ENCODE measurements at regions not wholly inside any gene's neighbourhood (a gene's known extent, or its start where the extent isn't known, plus 50 kb on each side); places are given as distances from the start of the nearest gene placed in this dataset.

DNA sequence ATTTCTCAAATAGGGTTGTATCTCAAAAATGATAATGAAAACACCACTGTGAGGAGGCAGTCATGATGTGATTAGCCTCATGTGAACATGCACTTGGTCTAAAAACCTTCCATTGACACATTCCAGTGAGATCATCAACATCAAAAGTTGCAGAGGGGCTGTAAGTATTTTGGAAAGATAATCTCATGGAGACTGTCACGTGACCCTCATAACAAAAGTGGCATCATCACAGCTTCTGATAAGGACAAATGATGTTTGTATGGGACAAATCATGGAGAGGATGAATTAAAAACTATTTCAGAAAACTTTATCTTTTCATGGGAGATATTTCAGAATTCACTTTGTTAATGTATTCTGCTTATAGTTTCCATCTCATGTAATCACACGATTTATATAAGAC lies 203.1 kb upstream of the NDN start:
- no peak overlapping the region for H3K27ac Mint-ChIP-seq
- H3K36me3 ChIP-seq (ENCODE audit: insufficient read depth, low read length): no peaks in the 10 kb centered on the region
- no peak overlapping the region for H3K4me3 ChIP-seq (ENCODE audit: low read length in 2 of 2)
- H3K27me3 Mint-ChIP-seq: no peaks in the 10 kb centered on the region
- H3K4me3 Mint-ChIP-seq: no peak overlapping the region
- H3K4me1 ChIP-seq (ENCODE audit: insufficient read depth, low read length): no peaks in the 10 kb centered on the region
- ChIA-PET CTCF (ENCODE audit: partially characterized antibody) (no interaction called here), POLR2A (ENCODE audit: partially characterized antibody) (no interaction called here)
- intact Hi-C loops (cut with micrococcal nuclease): no loop called here
- no peaks in the 10 kb centered on the region for H3K36me3 Mint-ChIP-seq
- no peaks in the 10 kb centered on the region for H3K27me3 ChIP-seq (ENCODE audit: insufficient read depth, low read length)
- no peaks in the 10 kb centered on the region for H3K9me3 ChIP-seq (ENCODE audit: control insufficient read depth in 1 of 2, low read length in 2 of 2)
- H3K4me1 Mint-ChIP-seq: no peaks in the 10 kb centered on the region
- no peak overlapping the region for H3K27ac ChIP-seq (ENCODE audit: low read depth, low read length)
- peaks cover 2 to 18% (median 13%) of the 10 kb centered on the region in 8 donors for H3K9me3 Mint-ChIP-seq
- no peak for DNase-seq

DNA sequence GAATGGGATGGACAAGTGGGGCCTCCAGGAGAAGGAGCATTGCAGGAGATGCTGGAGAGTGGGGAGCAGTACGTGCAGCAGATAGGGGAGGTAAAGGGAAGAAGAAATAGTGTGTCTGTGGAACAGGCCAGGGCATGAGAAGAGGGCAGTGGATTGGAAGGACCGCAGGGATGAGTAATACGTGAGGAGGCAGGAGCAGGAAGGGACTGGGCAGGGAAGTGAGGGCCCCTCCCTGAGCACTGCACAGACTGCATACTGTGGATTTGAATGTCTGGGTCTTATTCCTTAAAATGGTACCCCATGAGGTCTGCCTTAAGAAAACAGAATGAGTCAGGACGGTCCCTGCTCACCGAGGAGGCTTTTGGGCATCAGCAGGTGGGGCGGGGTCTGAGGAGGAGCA lies 210.0 kb upstream of the NDN start:
- no peak overlapping the region for H3K27ac ChIP-seq (ENCODE audit: low read depth, low read length)
- ChIA-PET CTCF (ENCODE audit: partially characterized antibody) (no interaction called here), POLR2A (ENCODE audit: partially characterized antibody) (no interaction called here)
- H3K4me3 ChIP-seq (ENCODE audit: low read length in 2 of 2): no peak overlapping the region
- intact Hi-C loops (cut with micrococcal nuclease): no loop called here
- no peaks in the 10 kb centered on the region for H3K9me3 ChIP-seq (ENCODE audit: control insufficient read depth in 1 of 2, low read length in 2 of 2)
- Mint-ChIP-seq H3K4me1 (peaks cover 0 to 4% (median 0%) of the 10 kb centered on the region in 4 donors), H3K36me3 (peaks cover 0 to 3% of the 10 kb centered on the region in 2 donors), H3K9me3 (peaks cover 5 to 22% (median 11%) of the 10 kb centered on the region in 8 donors), H3K4me3 (no peak overlapping the region), H3K27ac (no peak overlapping the region), H3K27me3 (peaks cover 0 to 2% of the 10 kb centered on the region in 2 donors)
- H3K27me3 ChIP-seq (ENCODE audit: insufficient read depth, low read length): no peaks in the 10 kb centered on the region
- no peak for DNase-seq
- no peaks in the 10 kb centered on the region for H3K36me3 ChIP-seq (ENCODE audit: insufficient read depth, low read length)
- no peaks in the 10 kb centered on the region for H3K4me1 ChIP-seq (ENCODE audit: insufficient read depth, low read length)

DNA sequence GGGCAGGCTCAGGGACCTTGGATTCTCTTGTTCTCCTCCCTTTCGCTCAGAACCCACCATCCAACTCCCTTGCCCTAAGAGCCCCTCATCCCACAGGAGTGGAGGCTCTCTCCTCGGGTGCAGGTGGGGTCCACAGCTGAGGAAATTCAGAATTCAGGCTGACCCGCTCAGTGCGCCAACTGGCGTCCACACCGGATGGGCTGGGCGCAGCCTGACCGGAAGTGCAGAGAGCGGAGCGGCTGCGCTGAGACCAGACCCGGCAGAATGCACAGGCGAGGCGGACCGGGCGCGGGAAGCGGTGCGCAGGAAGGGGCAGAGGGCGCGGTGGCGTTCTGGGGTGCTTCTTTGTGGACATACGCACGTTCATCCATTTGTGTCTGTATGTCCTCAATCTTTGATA lies 210.4 kb upstream of the NDN start:
- POLR2A ChIA-PET (ENCODE audit: partially characterized antibody): no interaction called here
- Histone ChIP-seq H3K27ac (ENCODE audit: low read depth, low read length) (no peak overlapping the region), H3K4me3 (ENCODE audit: low read length in 2 of 2) (no peak overlapping the region), H3K27me3 (ENCODE audit: insufficient read depth, low read length) (no peaks in the 10 kb centered on the region), H3K4me1 (ENCODE audit: insufficient read depth, low read length) (no peaks in the 10 kb centered on the region), H3K36me3 (ENCODE audit: insufficient read depth, low read length) (no peaks in the 10 kb centered on the region), H3K9me3 (ENCODE audit: control insufficient read depth in 1 of 2, low read length in 2 of 2) (no peaks in the 10 kb centered on the region)
- H3K4me3 Mint-ChIP-seq: no peak overlapping the region
- H3K4me1 Mint-ChIP-seq: peaks cover 0 to 4% (median 0%) of the 10 kb centered on the region in 4 donors
- CTCF ChIA-PET (ENCODE audit: partially characterized antibody): no interaction called here
- H3K27ac Mint-ChIP-seq: no peak overlapping the region
- peaks cover 0 to 3% of the 10 kb centered on the region in 2 donors for H3K36me3 Mint-ChIP-seq
- peaks cover 5 to 26% (median 12%) of the 10 kb centered on the region in 8 donors for H3K9me3 Mint-ChIP-seq
- intact Hi-C loops (cut with micrococcal nuclease): no loop called here
- DNase-seq: no peak
- peaks cover 0 to 2% of the 10 kb centered on the region in 2 donors for H3K27me3 Mint-ChIP-seq

DNA sequence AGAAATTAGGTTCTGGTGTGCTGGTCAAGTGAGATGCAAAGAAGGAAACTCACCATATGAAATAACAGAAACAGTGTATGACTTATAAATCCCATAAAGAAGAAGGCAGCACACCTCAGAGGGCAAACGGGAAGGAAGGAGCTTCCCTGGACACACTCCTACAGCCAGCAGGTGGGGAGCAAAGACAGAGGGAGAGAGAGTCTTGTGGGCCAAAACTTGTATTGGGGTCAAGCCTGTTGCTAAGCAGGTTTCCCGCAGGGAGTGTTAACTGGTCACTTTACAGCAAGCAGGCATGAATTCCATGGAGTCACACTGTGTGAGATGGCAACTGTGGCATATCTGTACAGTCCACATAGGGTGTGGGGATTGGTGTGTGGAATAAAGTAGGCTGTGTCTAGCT lies 222.9 kb upstream of the NDN start:
- Histone ChIP-seq H3K4me1 (ENCODE audit: insufficient read depth, low read length) (no peaks in the 10 kb centered on the region), H3K9me3 (ENCODE audit: control insufficient read depth in 1 of 2, low read length in 2 of 2) (no peaks in the 10 kb centered on the region), H3K27me3 (ENCODE audit: insufficient read depth, low read length) (no peaks in the 10 kb centered on the region), H3K36me3 (ENCODE audit: insufficient read depth, low read length) (no peaks in the 10 kb centered on the region), H3K27ac (ENCODE audit: low read depth, low read length) (no peak overlapping the region), H3K4me3 (ENCODE audit: low read length in 2 of 2) (no peak overlapping the region)
- H3K9me3 Mint-ChIP-seq: peaks cover 0 to 9% (median 3%) of the 10 kb centered on the region in 8 donors
- H3K4me1 Mint-ChIP-seq: no peaks in the 10 kb centered on the region
- ChIA-PET CTCF (ENCODE audit: partially characterized antibody) (no interaction called here), POLR2A (ENCODE audit: partially characterized antibody) (no interaction called here)
- H3K27me3 Mint-ChIP-seq: no peaks in the 10 kb centered on the region
- no peak overlapping the region for H3K27ac Mint-ChIP-seq
- DNase-seq: no peak
- intact Hi-C loops (cut with micrococcal nuclease): no loop called here
- no peak overlapping the region for H3K4me3 Mint-ChIP-seq
- no peaks in the 10 kb centered on the region for H3K36me3 Mint-ChIP-seq

DNA sequence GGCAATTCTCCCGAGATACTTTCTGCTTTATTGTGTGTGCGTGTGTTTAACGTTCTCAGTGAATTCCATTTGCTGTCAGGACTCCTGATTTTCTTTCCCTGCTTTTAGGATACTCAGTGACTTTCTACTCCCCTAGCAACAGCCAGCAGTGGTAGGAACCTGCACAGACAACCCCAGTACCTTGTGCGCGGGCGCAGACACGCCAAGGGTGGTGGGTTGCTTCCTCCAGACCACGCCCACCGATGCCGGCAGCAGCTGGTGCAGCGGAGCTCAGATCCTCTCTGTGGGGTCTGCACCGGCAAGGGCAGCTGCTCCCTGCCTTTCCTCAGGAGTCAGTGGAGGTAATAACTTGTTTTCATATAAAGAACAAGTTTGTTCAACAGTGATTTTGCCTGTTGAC lies 225.1 kb upstream of the NDN start:
- no peaks in the 10 kb centered on the region for H3K4me1 ChIP-seq (ENCODE audit: insufficient read depth, low read length)
- no peak for DNase-seq
- Mint-ChIP-seq H3K4me3 (no peak overlapping the region), H3K27me3 (no peaks in the 10 kb centered on the region), H3K36me3 (no peaks in the 10 kb centered on the region), H3K4me1 (no peaks in the 10 kb centered on the region), H3K27ac (no peak overlapping the region), H3K9me3 (peaks cover 0 to 11% (median 3%) of the 10 kb centered on the region in 8 donors)
- intact Hi-C loops (cut with micrococcal nuclease): no loop called here
- H3K9me3 ChIP-seq (ENCODE audit: control insufficient read depth in 1 of 2, low read length in 2 of 2): no peaks in the 10 kb centered on the region
- H3K27me3 ChIP-seq (ENCODE audit: insufficient read depth, low read length): no peaks in the 10 kb centered on the region
- no peaks in the 10 kb centered on the region for H3K36me3 ChIP-seq (ENCODE audit: insufficient read depth, low read length)
- CTCF ChIA-PET (ENCODE audit: partially characterized antibody): no interaction called here
- no peak overlapping the region for H3K4me3 ChIP-seq (ENCODE audit: low read length in 2 of 2)
- H3K27ac ChIP-seq (ENCODE audit: low read depth, low read length): no peak overlapping the region
- POLR2A ChIA-PET (ENCODE audit: partially characterized antibody): no interaction called here

DNA sequence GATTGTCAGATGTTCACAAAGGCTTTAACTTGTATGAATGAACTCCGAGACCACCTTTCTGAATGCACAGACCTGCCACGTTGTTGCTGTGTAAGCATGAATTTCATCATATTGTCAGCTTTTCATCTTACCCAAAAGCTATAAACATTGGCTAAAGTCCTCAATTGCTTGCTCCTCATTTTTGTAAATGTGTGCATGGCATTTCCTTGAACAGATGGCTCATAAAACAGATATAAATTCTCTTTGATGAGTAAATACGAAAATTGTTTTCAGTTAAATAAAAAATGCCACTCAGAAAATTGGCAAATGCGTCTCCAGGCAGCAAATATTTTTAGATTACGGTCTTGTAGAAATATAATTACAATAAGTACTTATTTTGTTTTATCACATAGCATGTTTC lies 226.0 kb upstream of the NDN start:
- intact Hi-C loops (cut with micrococcal nuclease): no loop called here
- Histone ChIP-seq H3K4me3 (ENCODE audit: low read length in 2 of 2) (no peak overlapping the region), H3K4me1 (ENCODE audit: insufficient read depth, low read length) (no peaks in the 10 kb centered on the region), H3K9me3 (ENCODE audit: control insufficient read depth in 1 of 2, low read length in 2 of 2) (no peaks in the 10 kb centered on the region), H3K27ac (ENCODE audit: low read depth, low read length) (no peak overlapping the region), H3K27me3 (ENCODE audit: insufficient read depth, low read length) (no peaks in the 10 kb centered on the region), H3K36me3 (ENCODE audit: insufficient read depth, low read length) (no peaks in the 10 kb centered on the region)
- Mint-ChIP-seq H3K27me3 (no peaks in the 10 kb centered on the region), H3K4me1 (no peaks in the 10 kb centered on the region), H3K36me3 (no peaks in the 10 kb centered on the region), H3K9me3 (peaks cover 0 to 11% (median 3%) of the 10 kb centered on the region in 8 donors), H3K4me3 (no peak overlapping the region), H3K27ac (no peak overlapping the region)
- ChIA-PET CTCF (ENCODE audit: partially characterized antibody) (no interaction called here), POLR2A (ENCODE audit: partially characterized antibody) (no interaction called here)
- no peak for DNase-seq

DNA sequence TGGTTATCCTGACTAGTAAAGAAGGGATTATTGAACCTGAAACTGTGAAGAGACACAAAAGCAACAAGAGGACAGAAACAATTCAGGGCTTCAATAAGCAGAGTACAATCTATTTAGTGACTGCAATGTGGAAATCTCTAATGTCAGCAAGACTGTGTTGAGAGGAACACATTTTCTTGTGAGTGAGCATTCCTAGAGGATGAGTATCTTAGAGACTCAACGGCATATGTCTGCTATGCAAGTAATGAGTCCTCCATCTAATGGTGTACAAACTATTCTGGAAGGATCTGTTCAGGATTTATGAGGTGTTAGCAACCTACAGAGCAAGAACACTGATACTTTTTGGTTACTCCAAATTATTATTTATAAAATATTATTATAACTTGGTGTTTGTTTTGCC lies 226.5 kb upstream of the NDN start:
- Histone ChIP-seq H3K4me3 (ENCODE audit: low read length in 2 of 2) (no peak overlapping the region), H3K9me3 (ENCODE audit: control insufficient read depth in 1 of 2, low read length in 2 of 2) (no peaks in the 10 kb centered on the region), H3K36me3 (ENCODE audit: insufficient read depth, low read length) (no peaks in the 10 kb centered on the region), H3K4me1 (ENCODE audit: insufficient read depth, low read length) (no peaks in the 10 kb centered on the region), H3K27me3 (ENCODE audit: insufficient read depth, low read length) (no peaks in the 10 kb centered on the region), H3K27ac (ENCODE audit: low read depth, low read length) (no peak overlapping the region)
- Mint-ChIP-seq H3K27ac (no peak overlapping the region), H3K4me3 (no peak overlapping the region), H3K27me3 (no peaks in the 10 kb centered on the region), H3K9me3 (peaks cover 0 to 11% (median 3%) of the 10 kb centered on the region in 8 donors), H3K36me3 (no peaks in the 10 kb centered on the region), H3K4me1 (no peaks in the 10 kb centered on the region)
- intact Hi-C loops (cut with micrococcal nuclease): no loop called here
- CTCF ChIA-PET (ENCODE audit: partially characterized antibody): no interaction called here
- DNase-seq: no peak
- POLR2A ChIA-PET (ENCODE audit: partially characterized antibody): no interaction called here

DNA sequence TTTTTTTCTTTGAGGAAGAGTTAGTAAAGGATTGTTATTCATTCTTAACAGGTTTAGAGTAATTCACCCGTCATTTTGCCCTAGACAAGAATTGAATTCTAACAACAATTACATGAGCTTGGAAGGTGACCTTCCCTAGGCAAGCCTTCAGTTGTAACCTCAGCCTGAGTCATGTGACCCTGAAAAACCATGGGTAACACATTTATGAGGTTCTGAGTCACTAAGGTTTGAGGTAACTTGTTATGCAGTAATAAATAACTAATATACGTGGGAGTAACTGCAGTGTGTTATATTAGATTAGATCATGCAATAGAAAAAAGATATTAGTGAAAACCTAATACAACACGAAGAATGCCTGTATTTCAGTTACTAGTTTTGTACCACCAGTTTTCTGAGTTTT lies 237.6 kb upstream of the NDN start:
- H3K4me3 Mint-ChIP-seq: no peak overlapping the region
- no peak overlapping the region for H3K27ac Mint-ChIP-seq
- DNase-seq: no peak
- H3K9me3 Mint-ChIP-seq: peaks cover 0 to 15% (median 6%) of the 10 kb centered on the region in 8 donors
- H3K4me3 ChIP-seq (ENCODE audit: low read length in 2 of 2): no peak overlapping the region
- no peaks in the 10 kb centered on the region for H3K27me3 Mint-ChIP-seq
- H3K4me1 Mint-ChIP-seq: no peaks in the 10 kb centered on the region
- H3K36me3 ChIP-seq (ENCODE audit: insufficient read depth, low read length): no peaks in the 10 kb centered on the region
- no peaks in the 10 kb centered on the region for H3K4me1 ChIP-seq (ENCODE audit: insufficient read depth, low read length)
- intact Hi-C loops (cut with micrococcal nuclease): no loop called here
- H3K27ac ChIP-seq (ENCODE audit: low read depth, low read length): no peak overlapping the region
- no peaks in the 10 kb centered on the region for H3K27me3 ChIP-seq (ENCODE audit: insufficient read depth, low read length)
- ChIA-PET CTCF (ENCODE audit: partially characterized antibody) (no interaction called here), POLR2A (ENCODE audit: partially characterized antibody) (no interaction called here)
- H3K9me3 ChIP-seq (ENCODE audit: control insufficient read depth in 1 of 2, low read length in 2 of 2): no peaks in the 10 kb centered on the region
- H3K36me3 Mint-ChIP-seq: no peaks in the 10 kb centered on the region

All from CD4-positive, alpha-beta memory T cell (primary cell).